OCI-LY3 (cell line): ENCODE measurements at regions not wholly inside any gene's neighbourhood (a gene's known extent, or its start where the extent isn't known, plus 50 kb on each side); places are given as distances from the start of the nearest gene placed in this dataset.

Experiments
- H2AFZ ChIP-seq: fragments of 200-600, 300-600 bp; shearing (Covaris generic); 2 replicates; pipeline ENCODE4 v1.6.0; 2014; ENCODE audit warnings: antibody characterized with exemption, low read depth, low read length
- H3K27ac ChIP-seq: fragments of 200-600, 300-600 bp; sonication (generic); 2 replicates; pipeline ENCODE4 v1.5.1; 2014; ENCODE audit warnings: mild to moderate bottlenecking, low read length, moderate library complexity, mixed read lengths
- H3K27me3 ChIP-seq: fragments of 200-600, 300-600 bp; sonication (generic); 2 replicates; pipeline ENCODE4 v1.6.1; 2014; ENCODE audit warnings: low read depth, low read length, mixed read lengths
- H3K36me3 ChIP-seq: fragments of 200-600, 300-600 bp; sonication (generic); replicated peaks from 2 replicates; pipeline ENCODE3; 2014; ENCODE audit warnings: low read depth, low read length, mixed read lengths
- H3K4me1 ChIP-seq: fragments of 300-600, 200-600 bp; sonication (generic); 2 replicates; pipeline ENCODE4 v1.6.1; 2014; ENCODE audit warnings: low read length, mixed read lengths
- H3K4me2 ChIP-seq: fragments of 200-600, 300-600 bp; sonication (generic); 2 replicates; pipeline ENCODE4 v1.6.1; 2014; ENCODE audit warnings: low read length, mixed read lengths
- H3K4me3 ChIP-seq: fragments of 300-600, 200-600 bp; sonication (generic); 2 replicates; pipeline ENCODE4 v1.5.1; 2014; ENCODE audit warnings: antibody characterized with exemption, mild to moderate bottlenecking, low read length, moderate library complexity
- H3K79me2 ChIP-seq: fragments of 300-600, 200-600 bp; shearing (Covaris generic); 2 replicates; pipeline ENCODE4 v1.6.1; 2014; ENCODE audit warnings: mild to moderate bottlenecking, low read length, mixed read lengths
- H3K9ac ChIP-seq: fragments of 300-600, 200-600 bp; shearing (Covaris generic); 2 replicates; pipeline ENCODE4 v1.6.0; 2014; ENCODE audit warnings: mild to moderate bottlenecking, low read length, moderate library complexity
- H3K9me3 ChIP-seq: fragments of 200-600, 300-600 bp; shearing (Covaris generic); 2 replicates; pipeline ENCODE4 v1.6.1; 2014; ENCODE audit warnings: low read length, mixed read lengths; ENCODE audit not compliant: insufficient read depth
- H4K20me1 ChIP-seq: fragments of 200-600, 300-600 bp; sonication (generic); 2 replicates; pipeline ENCODE4 v1.6.1; 2016; ENCODE audit warnings: low read length, mixed read lengths; ENCODE audit not compliant: insufficient read depth
- CTCF ChIP-seq: fragments of 200-600, 300-600 bp; sonication (generic); IDR thresholded peaks from 2 replicates; pipeline ENCODE4 v1.5.1; 2014; ENCODE audit warnings: antibody characterized with exemption, low read length, low read depth
- EZH2phosphoT487 ChIP-seq: fragments of 200-600 bp; shearing (Covaris generic); IDR thresholded peaks from 2 replicates; pipeline ENCODE4 v1.6.1; 2018; ENCODE audit warnings: antibody characterized with exemption, mixed run types, low read depth

DNA sequence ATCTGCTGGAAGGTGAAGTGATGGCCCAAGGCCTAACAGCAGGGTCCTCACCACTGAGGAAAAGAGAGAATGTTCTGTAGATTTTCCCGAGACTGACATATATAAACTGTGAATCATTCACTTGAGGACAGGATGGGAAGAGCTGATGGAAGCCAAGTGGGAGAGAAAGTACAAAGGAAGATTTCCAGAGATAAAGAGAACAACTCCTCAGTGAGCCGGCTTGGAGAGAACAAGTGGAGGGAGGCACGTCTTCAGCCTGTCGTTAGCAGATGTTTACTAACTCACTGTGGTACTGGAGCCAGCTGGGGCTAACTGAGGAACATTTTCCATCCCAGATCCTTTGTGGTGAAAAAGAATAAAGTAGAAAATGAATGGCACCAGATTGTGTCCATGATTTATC lies 552.9 kb upstream of the TNP1 start:
- Histone ChIP-seq H3K9ac (no peak overlapping the region), H4K20me1 (no peaks in the 10 kb centered on the region), H3K27me3 (no peaks in the 10 kb centered on the region), H3K27ac (no peak overlapping the region), H3K9me3 (no peaks in the 10 kb centered on the region), H3K4me2 (no peak overlapping the region), H3K36me3 (no peaks in the 10 kb centered on the region), H2AFZ (no peak overlapping the region), H3K4me3 (no peak overlapping the region), H3K79me2 (no peaks in the 10 kb centered on the region), H3K4me1 (peaks cover 5% of the 10 kb centered on the region; the same call in 1 of the 2 replicates)
- no peak for TF ChIP-seq EZH2phosphoT487
- no peak for TF ChIP-seq CTCF

DNA sequence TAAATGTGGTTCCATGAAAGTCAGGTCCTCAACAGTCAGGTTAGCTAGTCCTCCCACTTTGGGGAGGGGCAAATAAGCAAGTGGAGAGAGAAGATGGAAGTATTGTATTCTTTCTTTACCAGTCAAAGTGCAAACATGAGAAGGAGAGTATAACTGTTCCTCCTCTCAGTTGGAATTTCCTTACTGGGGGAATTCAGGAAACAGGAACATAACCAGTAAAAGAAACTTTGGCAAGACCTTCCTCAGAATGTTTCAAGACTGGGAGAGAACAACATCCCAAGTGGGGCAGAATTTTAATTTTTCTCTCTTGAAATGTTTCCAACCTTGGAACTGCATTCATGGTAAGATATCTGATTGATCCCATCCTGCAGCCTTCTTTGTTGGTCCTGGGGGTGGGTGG lies 552.4 kb upstream of the TNP1 start:
- no peaks in the 10 kb centered on the region for H3K27me3 ChIP-seq
- no peaks in the 10 kb centered on the region for H3K79me2 ChIP-seq
- H3K4me1 ChIP-seq: peaks cover 5% of the 10 kb centered on the region; the same call in 1 of the 2 replicates
- H3K27ac ChIP-seq: no peak overlapping the region
- no peak overlapping the region for H3K9ac ChIP-seq
- no peak overlapping the region for H3K4me2 ChIP-seq
- no peak overlapping the region for H3K4me3 ChIP-seq
- H3K36me3 ChIP-seq: no peaks in the 10 kb centered on the region
- H3K9me3 ChIP-seq: no peaks in the 10 kb centered on the region
- H4K20me1 ChIP-seq: no peaks in the 10 kb centered on the region
- TF ChIP-seq EZH2phosphoT487: no peak
- no peak for TF ChIP-seq CTCF
- no peak overlapping the region for H2AFZ ChIP-seq

DNA sequence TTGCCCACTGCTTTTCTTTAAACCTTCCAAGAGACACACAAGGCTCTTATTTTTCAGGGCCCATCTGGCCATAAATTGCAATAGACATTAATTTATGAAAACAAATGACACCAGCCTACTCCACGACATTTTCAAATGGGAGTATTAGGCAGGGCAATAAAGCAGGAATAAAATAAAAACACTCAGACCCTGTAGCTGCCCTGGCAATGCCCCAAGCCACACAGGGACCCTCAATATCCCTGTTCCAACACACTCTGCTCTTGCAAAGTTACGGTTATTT lies 550.8 kb upstream of the TNP1 start:
- Histone ChIP-seq H4K20me1 (no peaks in the 10 kb centered on the region), H3K79me2 (no peaks in the 10 kb centered on the region), H3K4me3 (no peak overlapping the region), H3K36me3 (no peaks in the 10 kb centered on the region), H3K4me1 (peaks cover 5% of the 10 kb centered on the region; the same call in 1 of the 2 replicates), H3K27ac (no peak overlapping the region), H3K27me3 (no peaks in the 10 kb centered on the region), H3K9ac (no peak overlapping the region), H3K4me2 (no peak overlapping the region), H3K9me3 (no peaks in the 10 kb centered on the region), H2AFZ (no peak overlapping the region)
- TF ChIP-seq CTCF (no peak), EZH2phosphoT487 (no peak)

- TF ChIP-seq CTCF (no peak), EZH2phosphoT487 (no peak)
- Histone ChIP-seq H3K79me2 (no peaks in the 10 kb centered on the region), H3K27me3 (no peaks in the 10 kb centered on the region)
Measured at GRCh38 chr2:217409949-217410680, 550.3 kb upstream of the TNP1 start.

More at GRCh38 chr2:217409949-217410680, 550.3 kb upstream of the TNP1 start:
- H3K27ac ChIP-seq: no peak overlapping the region
- H4K20me1 ChIP-seq: no peaks in the 10 kb centered on the region
- H3K9me3 ChIP-seq: no peaks in the 10 kb centered on the region
- H3K4me2 ChIP-seq: no peak overlapping the region
- peaks cover 2% of the 10 kb centered on the region; the same call in 1 of the 2 replicates for H3K4me1 ChIP-seq
- no peak overlapping the region for H3K9ac ChIP-seq
- no peaks in the 10 kb centered on the region for H3K36me3 ChIP-seq
- no peak overlapping the region for H2AFZ ChIP-seq
- H3K4me3 ChIP-seq: no peak overlapping the region
